ENCODE measurements at regions not wholly inside any gene's neighbourhood (a gene's known extent, or its start where the extent isn't known, plus 50 kb on each side); places are given as distances from the start of the nearest gene placed in this dataset.

DNA sequence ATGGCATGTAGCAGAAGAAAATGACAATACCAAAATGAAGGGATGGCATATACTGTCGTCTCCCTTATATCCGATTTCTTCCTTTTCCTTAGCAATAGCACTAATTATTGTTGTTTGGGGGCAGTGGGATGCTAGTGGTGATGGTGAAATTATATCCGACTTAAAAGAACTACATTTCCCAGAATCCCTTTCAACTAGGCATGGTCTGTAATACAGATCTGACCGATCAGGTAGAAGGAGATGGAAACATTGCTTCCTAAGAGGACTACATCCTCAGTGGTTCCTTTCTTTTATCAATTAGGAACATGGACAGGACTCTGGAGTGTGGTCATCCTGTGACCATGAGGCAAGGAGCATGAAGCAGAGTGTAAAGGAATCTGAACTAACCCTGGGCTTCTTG is 532.6 kb downstream of the CBLN4 start:
- no peaks in the 10 kb centered on the region for H3K4me1 ChIP-seq (replicated peaks in 1 of 2)
- intact Hi-C loops (cut with DNase I): no loop called here
- no peaks in the 10 kb centered on the region for H3K36me3 ChIP-seq (replicated peaks in 1 of 2)
- 54 to 70% (median 63%) methylated on average over 4 of the region's 4 CpGs for WGBS, 4 donors
- no peaks in the 10 kb centered on the region for H3K27me3 ChIP-seq
- H3K4me3 ChIP-seq: no peak overlapping the region
- TF ChIP-seq POLR2A (IDR thresholded peaks at IDR 0.05): no peak
- TF ChIP-seq, protein P1, sequence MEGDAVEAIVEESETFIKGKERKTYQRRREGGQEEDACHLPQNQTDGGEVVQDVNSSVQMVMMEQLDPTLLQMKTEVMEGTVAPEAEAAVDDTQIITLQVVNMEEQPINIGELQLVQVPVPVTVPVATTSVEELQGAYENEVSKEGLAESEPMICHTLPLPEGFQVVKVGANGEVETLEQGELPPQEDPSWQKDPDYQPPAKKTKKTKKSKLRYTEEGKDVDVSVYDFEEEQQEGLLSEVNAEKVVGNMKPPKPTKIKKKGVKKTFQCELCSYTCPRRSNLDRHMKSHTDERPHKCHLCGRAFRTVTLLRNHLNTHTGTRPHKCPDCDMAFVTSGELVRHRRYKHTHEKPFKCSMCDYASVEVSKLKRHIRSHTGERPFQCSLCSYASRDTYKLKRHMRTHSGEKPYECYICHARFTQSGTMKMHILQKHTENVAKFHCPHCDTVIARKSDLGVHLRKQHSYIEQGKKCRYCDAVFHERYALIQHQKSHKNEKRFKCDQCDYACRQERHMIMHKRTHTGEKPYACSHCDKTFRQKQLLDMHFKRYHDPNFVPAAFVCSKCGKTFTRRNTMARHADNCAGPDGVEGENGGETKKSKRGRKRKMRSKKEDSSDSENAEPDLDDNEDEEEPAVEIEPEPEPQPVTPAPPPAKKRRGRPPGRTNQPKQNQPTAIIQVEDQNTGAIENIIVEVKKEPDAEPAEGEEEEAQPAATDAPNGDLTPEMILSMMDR (IDR thresholded peaks at IDR 0.05): no peak
- H3K27ac ChIP-seq: no peak overlapping the region
- DNase-seq: no peak
- H3K9me3 ChIP-seq (replicated peaks in 1 of 3): no peaks in the 10 kb centered on the region

DNA sequence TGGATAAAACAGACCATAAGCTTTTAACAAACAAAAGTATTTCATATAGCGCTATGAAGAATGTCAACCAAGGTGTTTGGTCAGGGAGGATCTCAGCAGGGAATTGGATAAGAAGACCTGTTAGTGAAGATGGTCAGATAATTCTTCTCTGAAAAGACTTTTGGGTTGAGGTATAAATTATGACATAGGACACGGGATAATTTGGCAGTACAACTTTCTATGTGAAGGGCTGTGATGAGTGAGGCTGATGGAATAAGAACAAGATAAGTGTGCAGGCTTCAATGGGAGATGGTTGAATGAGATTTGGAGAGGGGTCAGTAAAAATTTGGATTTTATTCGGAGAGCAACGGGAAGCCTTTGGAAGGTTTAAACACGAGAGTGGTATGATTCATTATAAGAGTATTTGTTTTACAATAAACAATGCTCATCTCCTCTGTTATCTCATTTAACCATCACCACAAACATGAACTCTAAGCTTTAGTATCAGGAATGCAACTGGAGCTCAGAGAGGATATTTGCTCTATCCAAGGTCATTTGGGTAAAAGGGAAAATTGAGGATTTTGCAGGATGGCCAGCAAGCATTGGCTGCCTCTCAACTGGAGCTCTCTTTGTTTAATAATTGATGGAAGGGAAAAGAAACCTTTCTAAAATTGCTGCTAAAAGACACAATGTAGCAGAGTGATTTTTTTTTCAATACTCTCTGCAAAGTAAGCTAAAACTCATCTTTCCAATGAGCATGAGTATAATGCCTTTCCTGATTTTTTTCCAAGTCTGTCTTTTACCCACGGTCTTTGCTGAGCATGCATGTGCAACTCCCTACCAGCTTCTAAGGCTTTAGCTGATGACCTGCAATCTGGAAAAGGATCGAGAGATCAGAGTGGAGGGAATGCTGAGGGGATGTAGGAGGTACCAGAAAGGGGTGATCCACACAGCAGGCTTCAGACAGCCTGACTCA is 534.0 kb downstream of the CBLN4 start:
- intact Hi-C loops (cut with DNase I): no loop called here

DNA sequence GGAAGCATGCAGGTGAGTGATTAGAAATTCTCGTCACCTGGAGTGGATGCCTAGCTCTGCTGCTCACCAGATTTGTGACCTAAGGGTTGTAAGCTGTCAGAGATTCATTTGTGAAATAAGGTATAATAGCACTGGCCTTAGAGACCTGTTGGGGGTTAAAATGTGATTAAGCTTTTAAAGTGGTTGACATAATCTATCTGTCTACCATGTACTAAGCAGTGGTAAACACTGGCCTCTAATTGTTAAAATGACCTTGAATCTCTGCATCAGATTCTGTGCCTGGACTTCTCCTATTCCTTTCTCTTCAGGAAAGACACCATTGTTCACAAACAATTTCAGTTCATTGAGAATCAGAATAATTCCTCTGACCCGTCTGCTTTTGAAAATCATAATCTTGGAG is 536.2 kb downstream of the CBLN4 start:
- H3K27me3 ChIP-seq: no peaks in the 10 kb centered on the region
- WGBS, 4 donors: 57 to 73% (median 68%) methylated on average over 2 of the region's 2 CpGs
- H3K36me3 ChIP-seq (replicated peaks in 1 of 2): no peaks in the 10 kb centered on the region
- no peaks in the 10 kb centered on the region for H3K4me1 ChIP-seq (replicated peaks in 1 of 2)
- DNase-seq: no peak
- H3K9me3 ChIP-seq (replicated peaks in 1 of 3): peaks cover 0 to 5% (median 0%) of the 10 kb centered on the region in 3 donors
- no peak overlapping the region for H3K4me3 ChIP-seq
- intact Hi-C loops (cut with DNase I): no loop called here
- TF ChIP-seq, protein P1 (IDR thresholded peaks at IDR 0.05): no peak
- TF ChIP-seq POLR2A (IDR thresholded peaks at IDR 0.05): no peak
- H3K27ac ChIP-seq: no peak overlapping the region

More for the DNA sequence above, 534.0 kb downstream of the CBLN4 start:
- no peak overlapping the region for H3K4me3 ChIP-seq
- no peak for DNase-seq
- TF ChIP-seq, protein P1 (IDR thresholded peaks at IDR 0.05): no peak
- TF ChIP-seq POLR2A (IDR thresholded peaks at IDR 0.05): no peak
- WGBS, 4 donors: 42 to 53% (median 48%) methylated on average over 7 of the region's 7 CpGs
- H3K27me3 ChIP-seq: no peaks in the 10 kb centered on the region
- no peak overlapping the region for H3K27ac ChIP-seq
- H3K9me3 ChIP-seq (replicated peaks in 1 of 3): no peaks in the 10 kb centered on the region
- no peaks in the 10 kb centered on the region for H3K4me1 ChIP-seq (replicated peaks in 1 of 2)
- no peaks in the 10 kb centered on the region for H3K36me3 ChIP-seq (replicated peaks in 1 of 2)

DNA sequence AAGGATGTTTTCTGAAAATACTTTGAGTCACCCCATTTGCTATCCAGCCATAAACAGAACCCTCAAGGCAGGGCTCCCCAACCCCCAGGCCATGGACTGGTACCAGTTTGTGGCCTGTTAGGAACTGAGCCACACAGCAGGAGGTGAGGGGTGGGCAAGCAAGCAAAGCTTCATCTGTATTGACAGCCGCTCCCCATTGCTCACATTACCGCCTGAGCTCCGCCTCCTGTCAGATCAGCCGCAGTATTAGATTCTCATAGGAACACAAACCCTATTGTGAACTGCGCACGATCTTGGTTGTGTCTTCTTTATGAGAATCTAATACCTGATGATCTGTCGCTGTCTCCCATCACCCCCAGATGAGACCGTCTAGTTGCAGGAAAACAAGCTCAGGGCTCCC is 543.8 kb downstream of the CBLN4 start:
- H3K4me1 ChIP-seq (replicated peaks in 1 of 2): no peaks in the 10 kb centered on the region
- peaks cover 0 to 5% (median 0%) of the 10 kb centered on the region in 3 donors for H3K9me3 ChIP-seq (replicated peaks in 1 of 3)
- no peaks in the 10 kb centered on the region for H3K36me3 ChIP-seq (replicated peaks in 1 of 2)
- 95 to 97% (median 96%) methylated on average over 8 of the region's 8 CpGs for whole genome bisulfite sequencing, 4 donors
- TF ChIP-seq, protein P1 (IDR thresholded peaks at IDR 0.05): no peak
- TF ChIP-seq POLR2A (IDR thresholded peaks at IDR 0.05): no peak
- H3K4me3 ChIP-seq: no peak overlapping the region
- DNase-seq: no peak
- no peaks in the 10 kb centered on the region for H3K27me3 ChIP-seq
- intact Hi-C loops (cut with DNase I): no loop called here
- no peak overlapping the region for H3K27ac ChIP-seq
